HG02642 (cell line): ENCODE measurements at regions not wholly inside any gene's neighbourhood (a gene's known extent, or its start where the extent isn't known, plus 50 kb on each side); places are given as distances from the start of the nearest gene placed in this dataset.
"Not testable (repeated sequence)": the region's sequence is repeated elsewhere in the genome, so short reads cannot be mapped to it uniquely, and the experiment has no call there.

Experiments
- ATAC-seq: cut with Tn5 transposase; IDR thresholded peaks from one replicate; pipeline ENCODE4 v1.9.1; 2021; ENCODE audit warnings: mild to moderate bottlenecking; ENCODE audit not compliant: unreplicated experiment, poor library complexity

- ATAC-seq, result no peak
Observed at GRCh38 chr1:182263706-182264105, 127.9 kb downstream of the GLUL start.

- no peak for ATAC-seq
Observed at GRCh38 chr1:182262425-182262824, 129.2 kb downstream of the GLUL start.

- peak; percentile 37 for ATAC-seq
Observed at GRCh38 chr1:182261655-182262054, 129.9 kb downstream of the GLUL start.

- no peak for ATAC-seq
Observed at GRCh38 chr1:182260516-182260915, 131.1 kb downstream of the GLUL start.

- ATAC-seq, result no peak
Observed at GRCh38 chr1:182259968-182260367, 131.6 kb downstream of the GLUL start.

- peak; percentile 57 for ATAC-seq
Observed at GRCh38 chr1:182259229-182259872, 132.2 kb downstream of the GLUL start.

GRCh38 chr1:182257369-182258063 lies 134.1 kb downstream of the GLUL start:
- ATAC-seq, result no peak

- no peak for ATAC-seq
Observed at GRCh38 chr1:182256931-182257330, 134.7 kb downstream of the GLUL start.

- no peak for ATAC-seq
Observed at GRCh38 chr1:182255494-182255893, 136.1 kb downstream of the GLUL start.

GRCh38 chr1:182253319-182253860 lies 138.2 kb downstream of the GLUL start:
- ATAC-seq, result no peak

- no peak for ATAC-seq
Observed at GRCh38 chr1:182251561-182251960, 140.0 kb downstream of the GLUL start.

GRCh38 chr1:182249201-182249676 lies 142.4 kb downstream of the GLUL start:
- peak; percentile 82 for ATAC-seq

- ATAC-seq, result peak; percentile 35
Observed at GRCh38 chr1:182248721-182249120, 142.9 kb downstream of the GLUL start.

GRCh38 chr1:182247813-182248212 lies 143.8 kb downstream of the GLUL start:
- ATAC-seq, result not testable (repeated sequence)

GRCh38 chr1:182246783-182247182 lies 144.8 kb downstream of the GLUL start:
- no peak for ATAC-seq

- no peak for ATAC-seq
Observed at GRCh38 chr1:182245040-182245439, 146.6 kb downstream of the GLUL start.

GRCh38 chr1:182244451-182244850 lies 147.1 kb downstream of the GLUL start:
- no peak for ATAC-seq

GRCh38 chr1:182242641-182243040 lies 148.9 kb downstream of the GLUL start:
- no peak for ATAC-seq

- ATAC-seq, result no peak
Observed at GRCh38 chr1:182240085-182240484, 151.5 kb downstream of the GLUL start.

GRCh38 chr1:182238421-182238820 lies 153.2 kb downstream of the GLUL start:
- ATAC-seq, result no peak

- ATAC-seq, result no peak
Observed at GRCh38 chr1:182237329-182237728, 154.3 kb downstream of the GLUL start.

- ATAC-seq, result no peak
Observed at GRCh38 chr1:182236651-182237077, 154.9 kb downstream of the GLUL start.
